ENCODE measurements at regions not wholly inside any gene's neighbourhood (a gene's known extent, or its start where the extent isn't known, plus 50 kb on each side); places are given as distances from the start of the nearest gene placed in this dataset.

GRCh38 chr3:6726811-6727210 is 134.1 kb upstream of the GRM7 start:
- dilution Hi-C loops (cut with MboI; ENCODE audit: extremely low pct_ligation_motif_present, low sequenced_read_pairs) (no loop called here), intact Hi-C loops (cut with micrococcal nuclease) (no loop called here)
- H3K4me2 ChIP-seq (ENCODE audit: insufficient read depth, low read length) = no peak overlapping the region
- no TSS peak for BruUV-seq (replicated peaks)
- FAIRE-seq (no peak), DNase-seq (ENCODE audit: low read depth, low spot score) (no peak)
- H3K9ac ChIP-seq (replicated peaks; ENCODE audit: extremely low read depth, insufficient read depth, low read length) = no peak overlapping the region
- H2AFZ ChIP-seq (ENCODE audit: low read depth, low read length) = no peak overlapping the region
- TF ChIP-seq MAX (IDR thresholded peaks at IDR 0.05; ENCODE audit: insufficient read depth, insufficient read length) (no peak), FOS (IDR thresholded peaks at IDR 0.05; ENCODE audit: borderline replicate concordance, insufficient read depth, low read length) (no peak), GATA2 (IDR thresholded peaks at IDR 0.05; ENCODE audit: insufficient read depth, insufficient read length, low read depth, low read length) (no peak), POLR2AphosphoS5 (IDR thresholded peaks at IDR 0.05; ENCODE audit: insufficient read depth, low read depth, low read length) (no peak), JUN (IDR thresholded peaks at IDR 0.05; ENCODE audit: borderline replicate concordance, insufficient read depth, insufficient read length, low read depth) (no peak), MYC (IDR thresholded peaks at IDR 0.05; ENCODE audit: low read depth, low read length) (no peak), EZH2 (IDR thresholded peaks at IDR 0.05; ENCODE audit: borderline replicate concordance, low read depth, low read length, severe bottlenecking) (no peak), POLR2A (IDR thresholded peaks at IDR 0.05; ENCODE audit: low read depth, low read length) (no peak)
- TF ChIP-seq, protein P1, sequence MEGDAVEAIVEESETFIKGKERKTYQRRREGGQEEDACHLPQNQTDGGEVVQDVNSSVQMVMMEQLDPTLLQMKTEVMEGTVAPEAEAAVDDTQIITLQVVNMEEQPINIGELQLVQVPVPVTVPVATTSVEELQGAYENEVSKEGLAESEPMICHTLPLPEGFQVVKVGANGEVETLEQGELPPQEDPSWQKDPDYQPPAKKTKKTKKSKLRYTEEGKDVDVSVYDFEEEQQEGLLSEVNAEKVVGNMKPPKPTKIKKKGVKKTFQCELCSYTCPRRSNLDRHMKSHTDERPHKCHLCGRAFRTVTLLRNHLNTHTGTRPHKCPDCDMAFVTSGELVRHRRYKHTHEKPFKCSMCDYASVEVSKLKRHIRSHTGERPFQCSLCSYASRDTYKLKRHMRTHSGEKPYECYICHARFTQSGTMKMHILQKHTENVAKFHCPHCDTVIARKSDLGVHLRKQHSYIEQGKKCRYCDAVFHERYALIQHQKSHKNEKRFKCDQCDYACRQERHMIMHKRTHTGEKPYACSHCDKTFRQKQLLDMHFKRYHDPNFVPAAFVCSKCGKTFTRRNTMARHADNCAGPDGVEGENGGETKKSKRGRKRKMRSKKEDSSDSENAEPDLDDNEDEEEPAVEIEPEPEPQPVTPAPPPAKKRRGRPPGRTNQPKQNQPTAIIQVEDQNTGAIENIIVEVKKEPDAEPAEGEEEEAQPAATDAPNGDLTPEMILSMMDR (IDR thresholded peaks at IDR 0.05; ENCODE audit: extremely low read depth in 1 of 2, insufficient read depth in 1 of 2, low read depth in 1 of 2, low read length in 2 of 2) = no peak
- H3K9me3 ChIP-seq (replicated peaks; ENCODE audit: control insufficient read depth, insufficient read depth, low read length) = peaks cover 2% of the 10 kb centered on the region
- H3K9me1 ChIP-seq (replicated peaks; ENCODE audit: control insufficient read depth, extremely low read depth, insufficient read depth, low read length) = no peaks in the 10 kb centered on the region
- no peaks in the 10 kb centered on the region for H3K79me2 ChIP-seq (ENCODE audit: control insufficient read depth, insufficient read depth, low read length)
- no peak overlapping the region for H3K4me3 ChIP-seq (replicated peaks in 1 of 3; ENCODE audit: insufficient read depth in 1 of 3, low read depth in 1 of 3, low read length in 3 of 3)
- H3K4me1 ChIP-seq (ENCODE audit: control insufficient read depth, extremely low read depth, insufficient read depth, low read length) = no peaks in the 10 kb centered on the region
- ChIA-PET CTCF (no interaction called here), POLR2A (no interaction called here)
- H3K36me3 ChIP-seq (ENCODE audit: control insufficient read depth in 2 of 2, extremely low read depth in 1 of 2, insufficient read depth in 2 of 2, low read length in 2 of 2) = no peaks in the 10 kb centered on the region
- H3K27me3 ChIP-seq (ENCODE audit: control insufficient read depth in 2 of 2, insufficient read depth in 2 of 2, low read length in 2 of 2) = no peaks in the 10 kb centered on the region
- no peaks in the 10 kb centered on the region for H4K20me1 ChIP-seq (replicated peaks; ENCODE audit: control insufficient read depth, extremely low read depth, insufficient read depth, low read length)
- H3K27ac ChIP-seq (ENCODE audit: insufficient read depth, low read depth, low read length) = no peak overlapping the region

Data from endothelial cell of umbilical vein (primary cell).